SH-SY5Y (cell line): ENCODE measurements at regions not wholly inside any gene's neighbourhood (a gene's known extent, or its start where the extent isn't known, plus 50 kb on each side); places are given as distances from the start of the nearest gene placed in this dataset.

Source experiments
- GATA2 ChIP-seq: IDR thresholded peaks from 2 replicates; pipeline ENCODE4 v1.6.1; 2011; ENCODE audit warnings: mild to moderate bottlenecking, low read depth, low read length
- GATA3 ChIP-seq: IDR thresholded peaks from 2 replicates; pipeline ENCODE4 v1.6.1; 2011; ENCODE audit warnings: low read depth, mild to moderate bottlenecking, low read length, moderate library complexity

GRCh38 chr2:228688007-228688645 lies 506.6 kb upstream of the SPHKAP start:
- TF ChIP-seq GATA2 = no peak

- no peak for TF ChIP-seq GATA3
- no peak for TF ChIP-seq GATA2
These were observed 500.5 kb upstream of the SPHKAP start for GRCh38 chr2:228681979-228682378.

GRCh38 chr2:228681426-228681825 lies 499.9 kb upstream of the SPHKAP start:
- no peak for TF ChIP-seq GATA2
- no peak for TF ChIP-seq GATA3

GRCh38 chr2:228678110-228678509 lies 496.6 kb upstream of the SPHKAP start:
- TF ChIP-seq GATA2 = no peak
- TF ChIP-seq GATA3 = no peak

GRCh38 chr2:228675646-228676045 lies 494.2 kb upstream of the SPHKAP start:
- TF ChIP-seq GATA2 = no peak
- no peak for TF ChIP-seq GATA3

GRCh38 chr2:228675091-228675490 lies 493.6 kb upstream of the SPHKAP start:
- no peak for TF ChIP-seq GATA2
- no peak for TF ChIP-seq GATA3

- no peak for TF ChIP-seq GATA3
- no peak for TF ChIP-seq GATA2
These were observed 492.5 kb upstream of the SPHKAP start for GRCh38 chr2:228673876-228674554.

- no peak for TF ChIP-seq GATA3
- no peak for TF ChIP-seq GATA2
These were observed 488.2 kb upstream of the SPHKAP start for GRCh38 chr2:228669690-228670089.

- TF ChIP-seq GATA2 (no peak), GATA3 (no peak)
These were observed 483.7 kb upstream of the SPHKAP start for GRCh38 chr2:228665232-228665631.

GRCh38 chr2:228658998-228659397 lies 477.5 kb upstream of the SPHKAP start:
- TF ChIP-seq GATA2 (no peak), GATA3 (no peak)

GRCh38 chr2:228657807-228658402 lies 476.4 kb upstream of the SPHKAP start:
- TF ChIP-seq GATA3 (no peak), GATA2 (no peak)

- TF ChIP-seq GATA2 = no peak
- no peak for TF ChIP-seq GATA3
These were observed 473.8 kb upstream of the SPHKAP start for GRCh38 chr2:228655331-228655730.

GRCh38 chr2:228654707-228655106 lies 473.2 kb upstream of the SPHKAP start:
- TF ChIP-seq GATA2 = no peak
- no peak for TF ChIP-seq GATA3

- TF ChIP-seq GATA2 = no peak
- TF ChIP-seq GATA3 = no peak
These were observed 472.4 kb upstream of the SPHKAP start for GRCh38 chr2:228653884-228654283.

- TF ChIP-seq GATA2 (no peak), GATA3 (no peak)
These were observed 470.9 kb upstream of the SPHKAP start for GRCh38 chr2:228652366-228652765.

- TF ChIP-seq GATA3 (no peak), GATA2 (no peak)
These were observed 468.4 kb upstream of the SPHKAP start for GRCh38 chr2:228649876-228650275.
